NCI-H2196 (cell line): ENCODE measurements at regions not wholly inside any gene's neighbourhood (a gene's known extent, or its start where the extent isn't known, plus 50 kb on each side); places are given as distances from the start of the nearest gene placed in this dataset.
A peak's percentile ranks its signal among the peaks of the same experiment; 100 is the strongest.

Experiments
- DNase-seq: peaks from one replicate; lab custom pipeline; 2025; ENCODE audit not compliant: unreplicated experiment; lab: John Stamatoyannopoulos, UW

GRCh38 chr4:128394778-128395177 lies 107.2 kb upstream of the PGRMC2 start:
- DNase-seq, result no peak

- DNase-seq, result no peak
Observed at GRCh38 chr4:128393101-128393704, 105.6 kb upstream of the PGRMC2 start.

- no peak for DNase-seq
Observed at GRCh38 chr4:128390475-128390996, 102.9 kb upstream of the PGRMC2 start.

- DNase-seq, result no peak
Observed at GRCh38 chr4:128388796-128389195, 101.2 kb upstream of the PGRMC2 start.

GRCh38 chr4:128388352-128388630 lies 100.7 kb upstream of the PGRMC2 start:
- no peak for DNase-seq

- no peak for DNase-seq
Observed at GRCh38 chr4:128387600-128388351, 100.2 kb upstream of the PGRMC2 start.

- peak; percentile 37 for DNase-seq
Observed at GRCh38 chr4:128386761-128387599, 99.4 kb upstream of the PGRMC2 start.

GRCh38 chr4:128385683-128386304 lies 98.2 kb upstream of the PGRMC2 start:
- peak; percentile 2 for DNase-seq

GRCh38 chr4:128384765-128385598 lies 97.4 kb upstream of the PGRMC2 start:
- no peak for DNase-seq

- no peak for DNase-seq
Observed at GRCh38 chr4:128384091-128384520, 96.5 kb upstream of the PGRMC2 start.

GRCh38 chr4:128381748-128382559 lies 94.3 kb upstream of the PGRMC2 start:
- no peak for DNase-seq

- no peak for DNase-seq
Observed at GRCh38 chr4:128380306-128380705, 92.7 kb upstream of the PGRMC2 start.

- DNase-seq, result no peak
Observed at GRCh38 chr4:128379860-128380259, 92.2 kb upstream of the PGRMC2 start.

GRCh38 chr4:128378668-128379067 lies 91.1 kb upstream of the PGRMC2 start:
- DNase-seq, result no peak

GRCh38 chr4:128376958-128377357 lies 89.3 kb upstream of the PGRMC2 start:
- DNase-seq, result no peak

GRCh38 chr4:128376303-128376702 lies 88.7 kb upstream of the PGRMC2 start:
- DNase-seq, result no peak

GRCh38 chr4:128373628-128374027 lies 86.0 kb upstream of the PGRMC2 start:
- no peak for DNase-seq

- DNase-seq, result no peak
Observed at GRCh38 chr4:128371876-128372275, 84.3 kb upstream of the PGRMC2 start.

GRCh38 chr4:128371001-128371777 lies 83.6 kb upstream of the PGRMC2 start:
- no peak for DNase-seq
